ENCODE measurements at regions not wholly inside any gene's neighbourhood (a gene's known extent, or its start where the extent isn't known, plus 50 kb on each side); places are given as distances from the start of the nearest gene placed in this dataset.
A peak's percentile ranks its signal among the peaks of the same experiment; 100 is the strongest.

DNA sequence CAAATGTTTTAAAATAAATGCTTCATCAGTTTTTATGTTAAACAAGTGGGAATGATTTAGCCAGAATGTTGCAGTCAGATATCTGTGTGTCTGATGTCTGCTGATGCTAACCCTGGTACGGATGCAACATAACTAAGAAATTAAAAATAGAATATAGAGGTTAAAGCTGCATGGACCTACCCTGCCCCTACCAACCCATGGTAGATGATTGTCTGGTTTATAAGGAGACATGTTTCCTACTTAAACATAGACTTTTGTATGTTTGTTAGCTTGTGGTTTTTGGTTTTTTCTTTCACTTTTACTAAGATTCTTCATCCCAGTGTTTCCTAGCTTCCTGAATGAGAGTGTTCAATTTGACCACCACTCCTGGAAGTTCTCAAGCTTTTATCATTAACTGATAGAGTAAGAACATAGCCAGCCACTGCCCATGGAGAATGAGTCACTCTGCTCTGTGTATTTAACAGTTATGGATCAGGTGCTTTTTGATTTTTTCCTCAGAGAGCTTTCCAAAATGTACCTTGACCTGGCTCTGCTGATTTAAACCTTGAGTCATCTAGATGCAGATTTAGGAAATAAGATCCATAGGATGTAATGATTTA is 70.7 kb upstream of the VEPH1 start:
- DNase-seq: no peak

DNA sequence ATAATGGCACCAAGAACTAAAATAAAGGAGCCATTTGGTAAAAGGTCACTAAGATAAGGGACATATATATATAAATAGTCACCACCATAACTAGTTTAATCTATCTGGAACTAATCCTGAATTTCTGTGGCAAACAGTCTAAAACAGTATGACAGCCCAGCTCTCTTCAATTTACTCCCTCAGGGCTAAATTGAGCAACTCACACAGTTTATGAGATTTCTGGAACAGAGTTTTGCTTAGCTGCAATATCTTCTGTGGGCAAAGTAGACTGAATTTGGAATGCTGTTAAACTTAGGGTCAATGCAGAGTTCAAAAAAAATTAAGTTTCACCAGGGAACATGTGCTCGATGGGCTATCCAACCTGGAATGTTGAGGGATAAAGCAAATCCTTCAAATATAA is 70.1 kb upstream of the VEPH1 start:
- DNase-seq: no peak

DNA sequence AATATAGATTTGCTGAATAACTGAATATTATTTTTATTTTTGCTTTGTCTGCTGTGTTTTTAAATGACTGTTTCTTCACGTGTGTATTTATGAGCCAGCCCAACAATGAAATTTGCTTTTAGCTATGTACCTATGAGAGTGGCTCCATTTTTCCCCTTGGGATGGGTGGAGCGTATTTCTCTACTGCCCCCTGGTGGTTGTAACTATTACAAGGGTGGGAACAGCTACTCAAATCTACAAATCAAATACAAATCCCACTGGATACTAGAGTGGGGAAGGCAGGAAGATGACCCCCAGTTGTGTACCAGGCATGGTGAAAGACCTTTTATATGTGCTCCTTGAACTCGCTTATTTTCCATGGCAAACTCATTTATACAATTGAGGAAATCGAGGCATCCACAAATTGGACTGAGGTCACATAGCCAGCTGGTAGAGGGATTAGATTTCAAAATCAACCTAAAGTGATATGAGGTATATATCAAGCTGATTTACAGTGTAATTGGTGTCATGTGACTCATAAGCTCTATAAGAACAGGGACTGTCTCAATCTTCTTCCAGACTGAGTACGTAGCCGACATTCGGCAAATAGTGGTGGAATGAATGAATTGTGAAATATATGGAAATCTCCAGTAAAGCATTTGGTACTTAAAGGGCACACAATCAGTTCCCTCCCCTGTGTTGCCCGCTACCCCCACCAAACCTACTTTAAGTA is 69.5 kb upstream of the VEPH1 start:
- DNase-seq: peak in 1 of 5 experiments; percentile 23

DNA sequence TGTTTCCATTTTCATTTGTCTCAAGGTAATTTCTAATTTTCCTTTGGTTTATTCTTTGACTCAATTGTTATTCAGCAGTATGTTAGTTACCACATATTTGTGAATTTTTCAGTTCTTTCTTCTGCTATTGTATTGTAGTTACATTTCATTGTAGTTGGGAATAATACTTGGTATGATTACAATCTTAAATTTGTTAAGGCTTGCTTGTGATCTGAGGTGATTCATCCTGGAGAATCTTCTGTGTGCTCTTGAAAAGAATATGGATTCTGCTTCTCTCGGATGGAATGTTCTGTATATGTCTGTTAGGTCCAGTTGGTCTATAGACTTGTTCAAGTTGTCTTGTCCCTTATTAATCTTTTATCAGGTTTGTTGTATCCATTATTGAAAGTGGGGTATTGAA is 63.4 kb upstream of the VEPH1 start:
- no peak for DNase-seq

DNA sequence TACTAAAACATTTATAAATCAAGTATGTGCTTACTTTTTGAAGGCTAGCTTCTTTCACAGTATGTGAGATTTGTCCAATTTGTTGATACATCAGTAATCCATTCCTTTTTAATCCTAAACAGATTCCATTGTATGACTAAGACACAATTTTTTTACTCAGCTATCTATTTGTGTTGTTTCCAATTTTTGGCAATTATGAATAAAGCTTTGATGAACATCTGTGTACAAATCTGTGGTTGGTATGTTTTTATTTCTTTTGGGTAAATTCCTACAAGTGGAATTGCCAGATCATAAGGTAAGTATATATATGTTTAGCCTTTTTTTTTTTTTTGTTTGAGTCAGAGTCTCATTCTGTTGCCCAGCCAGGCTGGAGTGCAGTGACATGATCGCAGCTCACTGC is 56.2 kb upstream of the VEPH1 start:
- no peak for DNase-seq

All from T-helper 2 cell (primary cell).